Colonic mucosa (tissue), 4 donors: ENCODE measurements at regions not wholly inside any gene's neighbourhood (a gene's known extent, or its start where the extent isn't known, plus 50 kb on each side); places are given as distances from the start of the nearest gene placed in this dataset.
"Not testable (repeated sequence)": the region's sequence is repeated elsewhere in the genome, so short reads cannot be mapped to it uniquely, and the experiment has no call there.

Source experiments
- DNase-seq: peaks from one replicate; pipeline ENCODE4 v3.0.0-alpha.2; 2020
- H3K27ac ChIP-seq: fragments of 200-600 bp; one replicate; pipeline ENCODE4 v1.8.0; 2021
- H3K27me3 ChIP-seq: fragments of 200-600 bp; one replicate; pipeline ENCODE4 v1.8.0; 2021
- H3K36me3 ChIP-seq: fragments of 200-600 bp; one replicate; pipeline ENCODE4 v1.8.0; 2021
- H3K4me1 ChIP-seq: fragments of 200-600 bp; one replicate; pipeline ENCODE4 v1.8.0; 2021; ENCODE audit warnings: mild to moderate bottlenecking
- H3K4me3 ChIP-seq: fragments of 200-600 bp; one replicate; pipeline ENCODE4 v1.8.0; 2021
- H3K9ac ChIP-seq, 2 donors: one replicate each; pipeline ENCODE4 v1.7.0; 2013; ENCODE audit warnings: control low read depth in 2 of 2, low read depth in 2 of 2, low read length in 2 of 2
- H3K9me3 ChIP-seq: fragments of 200-600 bp; one replicate; pipeline ENCODE4 v1.8.0; 2021
- CTCF ChIP-seq: fragments of 200-600 bp; IDR thresholded peaks from one replicate; pipeline ENCODE4 v1.8.0; 2022; ENCODE audit warnings: antibody characterized with exemption, mild to moderate bottlenecking
- intact Hi-C: fragments of 100-400 bp; cut with DNase I; formaldehyde crosslinking; loops from one replicate; pipeline ENCODE4 v1.14.1; 2022
- donor health status: healthy.
- donor health status: DM: no; HTN: no; CAD: no.
- donor health status: DM: no; HTN: no; CAD: no.

- DNase-seq, H3K9me3 ChIP-seq, H3K9ac ChIP-seq, H3K4me3 ChIP-seq, H3K27me3 ChIP-seq, intact Hi-C loops, H3K36me3 ChIP-seq, H3K4me1 ChIP-seq, H3K27ac ChIP-seq: not testable (repeated sequence)
Observed at GRCh38 chr15:77930907-77931306, 146.6 kb downstream of the TBC1D2B start.

- H3K27me3 ChIP-seq, intact Hi-C loops, H3K4me1 ChIP-seq, H3K9ac ChIP-seq, H3K36me3 ChIP-seq, H3K27ac ChIP-seq, H3K9me3 ChIP-seq, DNase-seq, H3K4me3 ChIP-seq: not testable (repeated sequence)
Observed at GRCh38 chr15:77930490-77930889, 147.0 kb downstream of the TBC1D2B start.

GRCh38 chr15:77926789-77927188 is 150.7 kb downstream of the TBC1D2B start:
- H3K4me3 ChIP-seq, H3K27me3 ChIP-seq, H3K9ac ChIP-seq, H3K36me3 ChIP-seq, DNase-seq, intact Hi-C loops, H3K4me1 ChIP-seq, H3K27ac ChIP-seq, H3K9me3 ChIP-seq: not testable (repeated sequence)

GRCh38 chr15:77926296-77926695 is 151.2 kb downstream of the TBC1D2B start:
- H3K36me3 ChIP-seq, H3K9ac ChIP-seq, DNase-seq, H3K27me3 ChIP-seq, H3K4me3 ChIP-seq, H3K27ac ChIP-seq, H3K9me3 ChIP-seq, intact Hi-C loops, H3K4me1 ChIP-seq: not testable (repeated sequence)

- H3K27me3 ChIP-seq, H3K4me1 ChIP-seq, H3K27ac ChIP-seq, H3K9me3 ChIP-seq, intact Hi-C loops, H3K36me3 ChIP-seq, H3K9ac ChIP-seq, DNase-seq, H3K4me3 ChIP-seq: not testable (repeated sequence)
Observed at GRCh38 chr15:77925101-77925500, 152.4 kb downstream of the TBC1D2B start.

GRCh38 chr15:77921664-77922063 is 155.8 kb downstream of the TBC1D2B start:
- DNase-seq = no peak
- H3K27ac ChIP-seq = no peak overlapping the region
- H3K4me3 ChIP-seq = no peak overlapping the region
- H3K36me3 ChIP-seq = no peaks in the 10 kb centered on the region
- H3K9me3 ChIP-seq = no peaks in the 10 kb centered on the region
- no peak overlapping the region for H3K9ac ChIP-seq
- H3K4me1 ChIP-seq = no peaks in the 10 kb centered on the region
- intact Hi-C loops = no loop called here
- TF ChIP-seq CTCF = no peak
- no peaks in the 10 kb centered on the region for H3K27me3 ChIP-seq

GRCh38 chr15:77916966-77917635 is 160.4 kb downstream of the TBC1D2B start:
- H3K4me1 ChIP-seq, H3K27me3 ChIP-seq, H3K36me3 ChIP-seq, H3K9me3 ChIP-seq, H3K9ac ChIP-seq, intact Hi-C loops, H3K27ac ChIP-seq, DNase-seq, H3K4me3 ChIP-seq: not testable (repeated sequence)

GRCh38 chr15:77915961-77916330 is 161.6 kb downstream of the TBC1D2B start:
- H3K9ac ChIP-seq, DNase-seq, H3K36me3 ChIP-seq, H3K4me3 ChIP-seq, H3K4me1 ChIP-seq, H3K27me3 ChIP-seq, H3K9me3 ChIP-seq, H3K27ac ChIP-seq, intact Hi-C loops: not testable (repeated sequence)

- H3K4me3 ChIP-seq = no peak overlapping the region
- DNase-seq = no peak
- no peak overlapping the region for H3K9ac ChIP-seq
- H3K27ac ChIP-seq = no peak overlapping the region
- H3K4me1 ChIP-seq = no peaks in the 10 kb centered on the region
- H3K36me3 ChIP-seq = no peaks in the 10 kb centered on the region
- H3K9me3 ChIP-seq = no peaks in the 10 kb centered on the region
- no peaks in the 10 kb centered on the region for H3K27me3 ChIP-seq
- TF ChIP-seq CTCF = no peak
- intact Hi-C loops = no loop called here
Observed at GRCh38 chr15:77915261-77915960, 162.1 kb downstream of the TBC1D2B start.

- H3K9me3 ChIP-seq, DNase-seq, H3K27ac ChIP-seq, H3K4me3 ChIP-seq, H3K4me1 ChIP-seq, H3K36me3 ChIP-seq, H3K9ac ChIP-seq, H3K27me3 ChIP-seq, intact Hi-C loops: not testable (repeated sequence)
Observed at GRCh38 chr15:77914531-77914930, 163.0 kb downstream of the TBC1D2B start.
